C4-2B (cell line): ENCODE measurements at regions not wholly inside any gene's neighbourhood (a gene's known extent, or its start where the extent isn't known, plus 50 kb on each side); places are given as distances from the start of the nearest gene placed in this dataset.
"Not testable (repeated sequence)": the region's sequence is repeated elsewhere in the genome, so short reads cannot be mapped to it uniquely, and the experiment has no call there.

ENCODE experiments used
- H3K27ac ChIP-seq: fragments of 450-650 bp; 2 replicates; pipeline ENCODE4 v1.5.1; 2017
- CTCF ChIP-seq: fragments of 450-650 bp; conservative IDR thresholded peaks from 2 replicates; pipeline ENCODE4 v1.5.1; 2017; ENCODE audit warnings: mild to moderate bottlenecking
- ZFX ChIP-seq: fragments of 450-650 bp; IDR thresholded peaks from 2 replicates; pipeline ENCODE4 v1.6.1; 2017

- no peak overlapping the region for H3K27ac ChIP-seq
- TF ChIP-seq ZFX: no peak
- no peak for TF ChIP-seq CTCF
Observed at GRCh38 chr1:96104906-96105305, 616.7 kb upstream of the PTBP2 start.

GRCh38 chr1:96116731-96117130, 604.9 kb upstream of the PTBP2 start:
- TF ChIP-seq ZFX (no peak), CTCF (no peak)
- H3K27ac ChIP-seq: no peak overlapping the region

GRCh38 chr1:96130432-96130831, 591.2 kb upstream of the PTBP2 start:
- TF ChIP-seq CTCF (no peak), ZFX (no peak)
- H3K27ac ChIP-seq: no peak overlapping the region

- no peak overlapping the region for H3K27ac ChIP-seq
- no peak for TF ChIP-seq CTCF
Observed at GRCh38 chr1:96144636-96145035, 576.9 kb upstream of the PTBP2 start.

GRCh38 chr1:96145492-96145891, 576.1 kb upstream of the PTBP2 start:
- H3K27ac ChIP-seq: no peak overlapping the region
- no peak for TF ChIP-seq CTCF
- TF ChIP-seq ZFX: no peak

GRCh38 chr1:96152957-96153356, 568.6 kb upstream of the PTBP2 start:
- H3K27ac ChIP-seq: not testable (repeated sequence)

- H3K27ac ChIP-seq: no peak overlapping the region
- no peak for TF ChIP-seq ZFX
- TF ChIP-seq CTCF: no peak
Observed at GRCh38 chr1:96157101-96157500, 564.5 kb upstream of the PTBP2 start.

- H3K27ac ChIP-seq: no peak overlapping the region
- no peak for TF ChIP-seq ZFX
- TF ChIP-seq CTCF: no peak
Observed at GRCh38 chr1:96159379-96159778, 562.2 kb upstream of the PTBP2 start.
